ENCODE measurements at regions not wholly inside any gene's neighbourhood (a gene's known extent, or its start where the extent isn't known, plus 50 kb on each side); places are given as distances from the start of the nearest gene placed in this dataset.
A peak's percentile ranks its signal among the peaks of the same experiment; 100 is the strongest.
"Not testable (repeated sequence)": the region's sequence is repeated elsewhere in the genome, so short reads cannot be mapped to it uniquely, and the experiment has no call there.

GRCh38 chr17:30719131-30719973, 105.1 kb downstream of the CRLF3 start:
- not testable (repeated sequence) for H3K4me2 ChIP-seq (ENCODE audit: low read depth, low read length, poor library complexity, severe bottlenecking); H3K9ac ChIP-seq (ENCODE audit: low read length); H3K9me2 ChIP-seq (replicated peaks; ENCODE audit: insufficient read depth, low read length); H3K27me3 ChIP-seq (ENCODE audit: low read length); H3K4me3 ChIP-seq (ENCODE audit: insufficient read depth, low read length, poor library complexity, severe bottlenecking); H3K9me3 ChIP-seq (ENCODE audit: insufficient read depth, low read length); H3K36me3 ChIP-seq (ENCODE audit: low read length); H3K27ac ChIP-seq (ENCODE audit: low read depth, low read length); H3F3A ChIP-seq (ENCODE audit: insufficient read depth); H2AFZ ChIP-seq (ENCODE audit: low read depth, low read length, severe bottlenecking); H4K20me1 ChIP-seq (ENCODE audit: low read depth, low read length)
- peak; percentile 41 for TF ChIP-seq CTCF (IDR thresholded peaks at IDR 0.05; ENCODE audit: insufficient read depth, low read length, poor library complexity, severe bottlenecking)
- peaks cover 94% of the 10 kb centered on the region for H3K79me2 ChIP-seq (ENCODE audit: insufficient read depth, low read length)

GRCh38 chr17:30718691-30719090, 105.8 kb downstream of the CRLF3 start:
- not testable (repeated sequence) for H3K4me2 ChIP-seq (ENCODE audit: low read depth, low read length, poor library complexity, severe bottlenecking); H3K27me3 ChIP-seq (ENCODE audit: low read length)

GRCh38 chr17:30718099-30718447, 106.4 kb downstream of the CRLF3 start:
- H3K9me2 ChIP-seq (replicated peaks; ENCODE audit: insufficient read depth, low read length); H3K4me2 ChIP-seq (ENCODE audit: low read depth, low read length, poor library complexity, severe bottlenecking); H3K36me3 ChIP-seq (ENCODE audit: low read length); H3K27ac ChIP-seq (ENCODE audit: low read depth, low read length); H2AFZ ChIP-seq (ENCODE audit: low read depth, low read length, severe bottlenecking); H3K4me3 ChIP-seq (ENCODE audit: insufficient read depth, low read length, poor library complexity, severe bottlenecking); H3K9ac ChIP-seq (ENCODE audit: low read length); H3K27me3 ChIP-seq (ENCODE audit: low read length); H3F3A ChIP-seq (ENCODE audit: insufficient read depth); H4K20me1 ChIP-seq (ENCODE audit: low read depth, low read length); H3K9me3 ChIP-seq (ENCODE audit: insufficient read depth, low read length): not testable (repeated sequence)
- peaks cover 95% of the 10 kb centered on the region for H3K79me2 ChIP-seq (ENCODE audit: insufficient read depth, low read length)

More at GRCh38 chr17:30718691-30719090, 105.8 kb downstream of the CRLF3 start:
- H3K9ac ChIP-seq (ENCODE audit: low read length); H3K36me3 ChIP-seq (ENCODE audit: low read length); H3K9me3 ChIP-seq (ENCODE audit: insufficient read depth, low read length); H3K9me2 ChIP-seq (replicated peaks; ENCODE audit: insufficient read depth, low read length); H2AFZ ChIP-seq (ENCODE audit: low read depth, low read length, severe bottlenecking); H3K4me3 ChIP-seq (ENCODE audit: insufficient read depth, low read length, poor library complexity, severe bottlenecking); H4K20me1 ChIP-seq (ENCODE audit: low read depth, low read length); H3K27ac ChIP-seq (ENCODE audit: low read depth, low read length); H3F3A ChIP-seq (ENCODE audit: insufficient read depth): not testable (repeated sequence)
- peaks cover 95% of the 10 kb centered on the region for H3K79me2 ChIP-seq (ENCODE audit: insufficient read depth, low read length)

- Histone ChIP-seq H4K20me1 (ENCODE audit: low read depth, low read length) (peaks cover 3% of the 10 kb centered on the region; the same call in 1 of the 2 replicates), H3K9me3 (ENCODE audit: insufficient read depth, low read length) (no peaks in the 10 kb centered on the region), H3F3A (ENCODE audit: insufficient read depth) (no peaks in the 10 kb centered on the region), H3K4me2 (ENCODE audit: low read depth, low read length, poor library complexity, severe bottlenecking) (no peak overlapping the region), H3K4me3 (ENCODE audit: insufficient read depth, low read length, poor library complexity, severe bottlenecking) (no peak overlapping the region), H3K27me3 (ENCODE audit: low read length) (no peaks in the 10 kb centered on the region), H3K9me2 (replicated peaks; ENCODE audit: insufficient read depth, low read length) (no peaks in the 10 kb centered on the region), H3K9ac (ENCODE audit: low read length) (no peak overlapping the region), H2AFZ (ENCODE audit: low read depth, low read length, severe bottlenecking) (no peak overlapping the region), H3K27ac (ENCODE audit: low read depth, low read length) (no peak overlapping the region), H3K79me2 (ENCODE audit: insufficient read depth, low read length) (peaks cover 95% of the 10 kb centered on the region), H3K36me3 (ENCODE audit: low read length) (no peaks in the 10 kb centered on the region)
- no peak for TF ChIP-seq EZH2phosphoT487 (conservative IDR thresholded peaks at IDR 0.05; ENCODE audit: low read length)
- TF ChIP-seq CTCF (IDR thresholded peaks at IDR 0.05; ENCODE audit: insufficient read depth, low read length, poor library complexity, severe bottlenecking), result no peak
These were observed 107.0 kb downstream of the CRLF3 start for GRCh38 chr17:30717291-30718098.
